ENCODE measurements at regions not wholly inside any gene's neighbourhood (a gene's known extent, or its start where the extent isn't known, plus 50 kb on each side); places are given as distances from the start of the nearest gene placed in this dataset.

DNA sequence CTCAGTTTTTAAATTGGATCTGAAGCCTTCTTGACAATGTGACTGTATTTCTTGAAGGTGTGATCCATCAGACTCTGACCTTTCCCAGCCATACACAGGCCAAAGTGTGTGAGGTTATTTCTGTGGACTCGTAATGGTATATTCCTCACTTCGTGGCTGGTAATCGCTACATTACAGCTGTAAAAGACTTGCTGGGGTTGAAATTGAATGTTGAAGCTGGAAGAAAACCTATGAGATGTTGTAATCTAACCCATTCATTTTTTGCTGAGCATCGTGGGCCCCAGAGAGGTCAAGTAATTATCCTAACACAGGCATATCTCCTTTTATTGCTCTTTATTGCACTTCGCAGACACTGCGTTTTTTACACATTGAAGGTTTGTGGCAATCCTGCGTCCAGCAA is 405.6 kb upstream of the ZP4 start:
- no peak for DNase-seq (ENCODE audit: low read depth)

DNA sequence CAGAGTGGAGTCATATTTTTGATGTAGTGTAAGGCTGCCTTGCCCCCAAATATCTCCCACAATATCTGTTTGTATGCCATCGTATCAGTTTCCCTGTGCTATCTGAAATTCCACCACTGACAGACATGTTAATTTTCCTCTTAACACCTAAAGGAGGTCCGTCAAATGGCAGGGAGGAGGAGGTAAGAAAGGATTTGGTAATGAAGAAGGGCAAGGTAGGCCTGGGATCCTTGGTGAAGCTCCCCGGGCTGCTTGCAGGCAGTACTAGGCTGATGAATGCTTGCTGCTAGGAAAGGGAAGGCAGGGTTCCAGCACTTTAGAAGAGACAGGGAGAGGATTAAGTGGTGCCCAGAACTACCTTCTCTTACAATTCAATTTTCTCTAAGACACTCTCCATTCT is 402.4 kb upstream of the ZP4 start:
- no peak for DNase-seq (ENCODE audit: low read depth)

DNA sequence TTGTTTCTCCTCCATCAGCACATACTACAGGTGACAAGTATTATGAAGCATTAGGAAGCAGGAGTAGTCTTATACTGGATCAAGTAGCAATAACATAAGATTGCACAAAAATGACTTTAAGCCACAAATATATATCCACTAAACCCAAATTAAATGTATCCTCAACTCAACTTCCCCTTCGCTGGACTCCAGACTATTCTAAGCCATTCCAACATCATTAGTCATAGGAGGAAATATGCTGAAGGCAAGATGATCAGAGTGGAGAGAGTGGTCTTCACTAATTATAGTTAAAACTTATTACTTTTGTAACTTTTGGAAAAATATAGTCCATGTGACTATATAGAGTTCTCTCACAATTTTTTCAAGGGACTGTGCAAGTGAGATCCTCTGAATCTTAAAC is 390.7 kb upstream of the ZP4 start:
- no peak for DNase-seq (ENCODE audit: low read depth)

DNA sequence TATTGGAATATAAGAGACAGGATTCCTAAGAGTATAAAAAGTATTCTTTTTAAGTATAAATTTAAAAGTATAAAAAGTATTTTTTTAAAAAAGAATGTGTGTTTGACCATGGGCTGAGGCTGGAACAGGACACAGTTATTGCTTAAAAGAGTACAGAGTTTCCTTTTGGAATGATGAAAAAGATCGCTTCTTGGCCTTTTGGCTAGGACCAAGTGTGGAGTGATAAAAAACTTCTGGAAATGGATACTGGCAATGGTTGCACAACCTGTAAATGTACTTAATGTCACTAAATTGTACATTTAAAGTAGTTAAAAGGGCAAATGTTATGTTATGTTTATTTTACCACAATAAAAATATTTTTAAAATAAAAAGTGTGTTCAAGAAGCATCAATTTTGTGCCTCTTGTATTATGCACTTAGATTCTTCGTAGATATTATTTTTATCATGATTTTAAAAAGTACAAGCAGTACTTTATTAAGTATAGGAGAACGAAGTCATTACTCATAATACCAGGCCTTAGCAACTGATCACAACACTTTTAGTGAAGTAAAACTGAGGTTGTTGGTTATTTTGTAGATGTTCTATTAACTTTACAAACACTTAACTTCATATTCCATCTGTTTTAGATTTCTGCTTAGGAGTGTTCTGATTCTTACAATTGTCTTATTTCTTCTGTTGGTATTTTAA is 389.1 kb upstream of the ZP4 start:
- DNase-seq (ENCODE audit: low read depth), result no peak

DNA sequence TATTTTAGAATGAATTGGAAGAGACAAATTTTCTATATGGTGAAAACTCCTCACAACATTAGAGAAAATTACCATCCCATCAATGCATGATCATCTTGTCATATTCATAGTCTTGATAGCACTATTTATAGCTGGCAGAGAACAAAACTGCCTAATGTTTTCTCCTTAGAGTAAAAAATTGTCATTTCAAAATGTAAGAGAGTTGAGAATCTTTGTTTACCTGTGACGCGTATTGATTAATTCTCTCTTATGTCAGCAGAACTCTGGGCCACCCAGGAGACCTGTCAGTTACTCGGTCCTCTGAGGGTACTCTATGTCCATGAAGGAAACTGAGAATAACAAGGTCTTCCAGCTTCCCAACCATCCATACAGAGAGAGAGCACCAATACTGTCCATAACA is 381.4 kb upstream of the ZP4 start:
- no peak for DNase-seq (ENCODE audit: low read depth)

DNA sequence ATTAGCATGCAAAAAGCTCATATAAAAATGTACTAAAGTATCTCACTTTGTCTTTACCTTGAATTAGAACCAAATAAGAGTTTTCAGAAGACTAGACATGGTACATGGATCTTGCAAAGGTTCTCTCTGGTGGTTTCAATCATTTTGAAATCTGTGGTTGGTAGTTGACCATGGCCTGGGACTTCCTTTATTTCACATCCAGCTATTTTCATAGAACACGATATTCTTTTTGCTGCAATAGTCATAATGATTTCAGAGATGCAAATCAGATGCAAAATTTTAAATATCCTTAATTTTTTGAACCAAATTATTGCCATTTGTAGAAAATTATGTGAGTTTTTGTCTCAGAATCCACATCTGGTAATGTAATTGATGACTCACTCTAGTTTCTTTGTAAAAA is 375.1 kb upstream of the ZP4 start:
- DNase-seq (ENCODE audit: low read depth), result no peak

DNA sequence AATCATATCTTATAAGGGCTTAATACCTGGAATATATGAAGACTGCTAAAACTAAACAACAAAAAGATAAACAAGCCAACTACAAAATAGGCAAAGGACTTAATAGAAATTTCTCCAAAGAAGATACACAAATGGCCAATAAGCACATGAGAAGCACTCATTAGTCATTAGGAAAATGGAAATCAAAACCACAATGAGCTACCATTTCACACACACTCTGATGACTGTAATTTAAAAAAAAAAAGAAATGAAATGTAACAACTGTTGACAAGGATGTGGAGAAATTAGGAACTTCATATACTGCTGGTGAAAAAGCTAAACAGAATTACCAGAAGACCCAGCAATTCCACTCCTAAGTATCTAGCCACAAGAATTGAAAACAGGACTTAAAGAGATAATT is 374.2 kb upstream of the ZP4 start:
- DNase-seq (ENCODE audit: low read depth), result no peak

DNA sequence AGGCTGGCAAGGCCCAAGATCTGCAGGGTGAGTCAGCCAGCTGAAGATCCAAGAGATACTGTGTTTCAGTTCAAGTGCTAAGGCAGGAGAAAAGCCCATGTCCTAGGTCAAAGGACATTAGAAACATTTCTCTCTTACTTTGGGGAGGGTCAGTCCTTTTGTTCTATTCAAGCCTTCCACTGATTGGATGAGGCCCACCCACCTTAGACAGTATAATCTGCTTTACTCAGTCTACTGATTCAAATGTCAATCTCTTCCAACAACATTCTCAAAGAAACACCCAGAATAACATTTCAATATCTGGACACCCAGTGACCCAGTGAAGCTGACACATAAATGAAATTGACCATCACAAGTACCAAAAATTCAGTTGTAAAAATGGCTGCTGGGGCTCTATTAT is 367.8 kb upstream of the ZP4 start:
- DNase-seq (ENCODE audit: low read depth), result no peak

DNA sequence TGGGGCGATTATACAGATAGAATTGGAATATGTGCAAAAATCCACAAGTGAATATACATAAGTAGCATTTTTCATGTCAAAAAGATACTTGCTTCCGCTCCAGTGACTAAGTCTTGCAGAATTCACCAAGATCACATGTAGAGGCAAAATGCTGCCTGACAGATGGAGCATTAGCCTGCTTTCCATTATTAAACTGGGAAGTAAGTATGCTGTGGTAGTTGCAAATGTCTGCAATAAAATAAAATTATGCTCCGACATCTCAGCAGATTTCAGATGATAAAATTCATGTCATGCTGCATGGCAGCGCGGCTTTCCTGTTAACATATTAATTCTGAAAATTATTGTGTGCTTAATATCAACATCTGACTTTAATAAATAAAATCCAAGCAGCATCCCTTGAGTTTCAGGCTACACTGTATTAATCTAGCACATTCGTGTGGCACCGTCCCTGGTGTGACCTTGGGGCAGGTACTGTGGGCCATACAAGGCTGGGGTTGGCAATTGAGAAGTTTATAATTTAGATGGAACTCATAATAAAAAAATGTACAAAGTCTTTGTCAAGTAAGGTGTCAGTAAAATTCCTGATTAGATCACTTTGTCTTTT is 366.4 kb upstream of the ZP4 start:
- DNase-seq (ENCODE audit: low read depth), result no peak

DNA sequence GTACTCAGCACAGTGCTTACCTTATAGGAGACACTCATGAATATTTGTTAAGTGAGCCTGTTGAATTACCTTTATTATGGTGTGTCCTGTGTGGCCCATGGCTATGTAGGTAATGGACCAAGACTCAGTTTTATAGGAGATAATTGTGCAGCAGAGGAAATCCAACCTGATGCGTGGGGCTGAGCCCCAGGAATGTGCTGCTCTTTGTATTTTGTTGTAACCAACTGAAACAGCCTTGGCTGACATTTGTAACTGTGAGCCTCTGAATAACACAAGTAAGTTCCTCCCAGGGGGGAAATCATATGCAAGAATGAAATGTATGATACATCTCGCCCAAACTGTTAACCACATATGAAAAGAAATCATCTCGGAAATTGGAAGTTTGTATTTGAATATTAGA is 364.2 kb upstream of the ZP4 start:
- DNase-seq (ENCODE audit: low read depth), result no peak

DNA sequence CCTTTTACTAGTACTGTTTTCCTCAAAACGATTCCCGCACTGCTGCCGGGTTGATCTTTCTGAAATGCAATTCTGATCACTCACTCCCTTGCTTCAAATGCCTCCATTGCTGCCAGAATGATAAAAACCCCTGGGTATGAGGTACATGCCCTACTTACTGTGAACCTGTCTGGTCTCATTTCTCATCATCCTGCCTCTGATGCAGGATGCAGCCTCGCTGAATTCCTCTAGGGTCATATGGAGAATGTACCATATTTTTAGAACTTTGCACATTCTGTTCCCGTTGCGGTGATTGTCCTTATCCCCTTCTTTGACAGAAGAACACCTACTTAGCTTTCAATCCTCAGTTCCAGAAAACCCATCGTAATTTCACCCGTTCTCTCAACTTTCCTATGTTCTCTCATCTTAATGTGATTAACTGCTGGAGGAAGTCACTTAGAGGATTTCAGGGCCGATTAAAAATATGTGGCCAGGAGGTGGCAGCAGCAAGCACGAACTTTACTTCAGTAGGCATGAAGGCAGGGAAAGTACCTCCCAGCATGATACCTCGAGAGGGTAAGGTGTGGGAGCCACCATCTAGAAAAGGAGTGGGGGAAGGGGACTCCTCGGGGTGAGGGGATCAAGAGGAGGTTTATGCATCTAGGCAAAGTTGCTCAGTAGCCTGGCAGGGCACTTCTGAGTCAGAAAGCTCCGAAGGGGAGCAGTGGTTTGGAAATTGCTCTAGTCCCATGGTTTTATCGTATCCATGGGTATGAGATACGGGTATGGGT is 361.5 kb upstream of the ZP4 start:
- DNase-seq (ENCODE audit: low read depth), result no peak

DNA sequence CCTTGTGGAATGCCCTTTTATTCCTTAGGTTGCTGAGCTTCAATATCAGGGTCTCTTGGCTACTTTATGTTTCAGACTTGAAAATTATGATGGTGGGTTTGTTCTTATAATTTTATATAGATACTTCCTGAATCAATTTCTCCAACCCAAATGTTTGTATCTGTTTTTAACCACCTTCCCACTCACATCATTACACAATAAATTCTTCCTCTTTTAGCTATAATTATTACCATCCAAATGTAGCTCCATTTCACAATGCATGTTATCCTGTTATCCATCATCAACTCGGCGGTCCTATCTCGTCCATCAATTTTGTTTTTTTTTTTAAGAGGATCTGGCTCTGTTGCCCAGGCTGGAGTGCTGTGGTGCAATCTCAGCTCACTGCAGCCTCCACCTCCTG is 357.6 kb upstream of the ZP4 start:
- DNase-seq (ENCODE audit: low read depth), result no peak

DNA sequence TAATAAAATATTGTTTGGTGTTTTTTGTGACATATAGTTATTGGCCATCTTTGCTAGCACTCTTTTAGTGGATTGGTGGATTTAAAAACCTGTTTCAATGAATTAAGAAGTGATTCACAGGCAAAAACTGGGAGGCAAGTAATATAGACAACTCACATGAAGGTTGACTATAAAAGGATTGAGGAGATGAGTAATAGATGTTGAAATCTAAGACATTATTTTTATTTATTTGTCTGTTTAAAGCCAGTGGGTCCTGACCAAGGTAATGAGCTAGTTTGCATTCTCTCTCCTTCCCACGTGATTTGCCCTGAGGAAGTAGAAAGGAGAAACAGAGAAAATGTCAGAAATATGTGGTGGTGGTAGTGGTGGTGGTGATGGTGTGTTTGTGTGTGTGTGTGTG is 351.5 kb upstream of the ZP4 start:
- no peak for DNase-seq (ENCODE audit: low read depth)

DNA sequence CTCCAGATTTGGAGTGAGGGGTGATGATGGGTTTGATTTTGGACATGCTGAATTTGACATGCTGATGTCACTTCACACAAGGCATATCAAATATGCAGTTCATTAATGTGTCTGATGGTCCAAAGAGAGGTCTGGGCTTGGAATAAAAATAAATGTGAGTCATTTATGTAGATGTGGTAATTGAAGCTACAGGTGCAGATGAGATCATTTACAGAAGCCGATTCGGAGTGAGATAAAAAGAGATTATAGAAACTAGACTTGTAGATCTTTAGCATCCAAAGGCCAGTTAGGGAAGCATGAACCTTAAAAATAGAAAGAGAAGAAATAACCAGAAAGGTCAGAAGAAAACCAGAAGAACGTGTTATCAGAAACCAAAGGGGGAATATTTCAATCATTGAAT is 350.9 kb upstream of the ZP4 start:
- DNase-seq (ENCODE audit: low read depth), result no peak

DNA sequence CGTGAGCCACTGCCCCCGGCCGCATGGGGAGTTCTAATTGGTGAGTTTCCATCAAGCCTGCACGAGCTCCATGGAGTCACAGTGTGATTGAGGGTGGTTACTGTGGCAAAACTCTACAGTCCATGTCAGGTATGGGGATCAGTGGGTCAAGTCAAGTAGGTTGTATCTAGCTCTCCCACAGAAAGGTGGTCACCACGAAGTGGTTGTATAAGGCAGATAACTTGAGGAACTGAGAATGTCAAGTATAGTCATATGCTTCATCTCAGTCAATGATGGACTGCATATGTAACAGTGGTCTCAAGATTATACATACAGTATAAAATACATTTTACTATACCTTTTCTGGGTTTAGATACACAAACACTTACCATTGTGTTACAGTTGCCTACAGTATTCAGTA is 348.6 kb upstream of the ZP4 start:
- DNase-seq (ENCODE audit: low read depth), result no peak

DNA sequence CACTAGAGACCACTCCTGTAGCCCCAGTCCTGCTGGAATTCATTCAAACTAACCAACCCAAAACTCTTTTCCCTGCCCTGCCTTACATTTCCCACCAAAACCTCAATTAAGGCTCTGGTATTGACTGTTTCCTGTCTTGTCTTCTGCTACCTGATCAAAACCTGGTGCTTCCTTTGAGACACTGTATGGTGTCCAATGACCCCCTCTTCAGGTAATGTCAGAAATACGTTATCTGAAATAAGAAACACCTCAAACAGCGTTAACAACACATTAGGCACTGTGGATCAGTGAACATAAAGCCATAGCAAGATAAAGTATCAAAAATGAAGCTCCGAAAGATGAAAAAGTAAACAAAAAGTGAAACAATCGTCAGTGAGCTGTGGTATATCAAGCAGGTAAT is 343.2 kb upstream of the ZP4 start:
- no peak for DNase-seq (ENCODE audit: low read depth)

DNA sequence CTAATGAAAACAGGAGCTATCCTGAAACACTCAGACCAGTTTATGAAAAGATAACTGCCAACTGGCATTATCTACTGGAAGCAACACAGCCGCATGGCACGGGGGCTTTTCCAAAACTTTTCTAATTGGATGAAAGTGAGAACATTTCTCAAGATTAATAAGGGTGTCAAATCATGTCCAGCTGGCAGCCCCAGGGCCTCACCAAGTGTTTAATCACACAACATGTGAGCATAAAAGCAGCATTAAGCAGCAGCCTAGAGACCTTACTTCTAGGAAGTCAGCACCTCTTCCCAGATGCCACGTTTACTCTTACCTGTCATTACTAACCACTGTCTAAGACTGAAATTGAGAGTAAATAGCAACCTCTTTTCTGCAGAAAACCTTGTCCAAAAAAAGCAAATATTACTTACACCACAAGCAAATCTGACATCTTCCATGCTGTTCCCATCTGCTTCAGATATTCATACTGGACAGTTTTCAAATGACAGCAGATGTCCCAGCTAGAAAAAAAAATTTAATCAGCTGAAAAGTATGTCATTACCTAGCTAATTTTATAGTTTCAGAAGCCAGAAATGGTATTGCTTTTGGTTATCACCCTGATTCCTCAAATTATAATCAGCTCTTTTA is 341.5 kb upstream of the ZP4 start:
- DNase-seq (ENCODE audit: low read depth), result no peak

DNA sequence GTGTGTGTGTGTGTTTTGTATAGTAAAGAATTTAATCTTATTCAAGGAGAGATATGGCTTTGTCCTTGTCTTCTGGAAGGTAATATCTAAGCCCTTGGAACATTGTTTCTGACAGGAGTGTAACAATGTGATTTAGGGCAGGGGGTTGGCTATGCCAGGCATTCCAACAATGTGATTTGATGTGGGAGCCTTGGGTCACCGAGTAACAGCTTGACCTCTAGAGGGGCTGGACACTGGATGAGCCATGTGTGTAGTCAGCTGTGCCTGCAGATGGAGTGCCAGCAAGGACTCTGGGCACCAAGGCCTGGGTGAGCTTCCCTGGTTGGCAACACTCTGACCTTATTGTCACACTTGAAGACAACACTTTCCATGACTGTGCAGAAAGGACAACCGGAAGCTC is 336.1 kb upstream of the ZP4 start:
- DNase-seq (ENCODE audit: low read depth), result no peak

DNA sequence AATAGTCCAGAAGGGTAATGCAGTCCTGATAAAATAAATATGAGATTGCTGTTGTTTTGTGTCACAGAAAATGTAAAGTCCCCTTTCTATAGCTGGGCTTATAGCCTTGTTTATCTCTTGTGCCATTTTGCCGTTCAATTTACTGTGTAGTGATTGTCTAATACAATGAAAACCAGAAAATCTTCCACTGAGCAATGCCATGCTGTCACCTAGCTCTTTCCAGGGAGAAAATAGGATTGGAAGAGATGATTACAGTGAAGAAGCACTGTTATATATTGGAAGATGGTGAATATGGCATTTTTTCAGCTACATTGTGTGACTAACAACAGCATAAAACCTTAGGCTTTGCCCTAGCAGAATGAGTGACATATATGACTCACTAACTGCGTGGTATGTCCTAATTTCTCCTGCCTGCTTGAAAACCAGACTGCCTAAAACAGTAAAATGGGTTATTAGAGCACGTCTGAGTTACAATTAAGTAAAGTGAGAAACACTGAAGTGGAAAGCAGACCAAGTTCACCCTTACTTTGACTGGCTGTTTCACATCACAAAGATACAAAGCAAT is 332.4 kb upstream of the ZP4 start:
- no peak for DNase-seq (ENCODE audit: low read depth)

DNA sequence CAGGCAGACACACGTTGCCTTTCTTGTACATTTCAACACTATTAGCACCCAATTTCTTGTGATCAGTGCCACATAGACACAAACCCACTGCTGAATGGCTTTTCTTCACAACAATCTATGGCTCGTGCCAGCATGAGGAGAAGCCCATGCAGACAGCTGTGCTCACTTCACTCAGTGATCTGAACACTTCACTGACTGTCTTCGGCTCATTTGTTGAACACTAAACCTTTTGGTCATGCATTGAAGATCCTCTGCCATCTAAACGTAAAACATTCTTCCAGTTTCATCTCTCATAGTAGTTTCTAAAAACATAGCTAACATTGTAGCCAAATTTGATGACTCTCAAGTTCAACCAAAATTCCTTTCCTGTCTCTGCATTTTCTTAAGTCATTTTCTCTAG is 331.0 kb upstream of the ZP4 start:
- no peak for DNase-seq (ENCODE audit: low read depth)

DNA sequence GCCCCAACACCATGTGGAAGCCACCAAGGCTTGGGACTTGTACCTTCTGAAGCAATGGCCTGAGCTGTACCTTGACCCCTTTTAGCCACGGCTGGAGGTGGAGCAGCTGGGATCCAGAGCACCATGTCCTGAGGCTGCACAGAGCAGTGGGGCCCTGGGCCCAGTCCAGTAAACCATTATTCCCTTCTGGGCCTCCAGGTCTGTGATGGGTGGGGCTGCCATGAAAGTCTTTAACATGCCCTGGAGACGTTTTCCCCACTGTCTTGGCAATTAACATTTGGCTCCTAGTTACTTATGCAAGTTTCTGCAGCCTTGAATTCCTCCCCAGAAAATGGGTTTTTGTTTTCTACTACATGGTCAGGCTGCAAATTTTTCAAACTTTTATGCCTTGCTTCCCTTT is 323.7 kb upstream of the ZP4 start:
- DNase-seq (ENCODE audit: low read depth), result no peak

DNA sequence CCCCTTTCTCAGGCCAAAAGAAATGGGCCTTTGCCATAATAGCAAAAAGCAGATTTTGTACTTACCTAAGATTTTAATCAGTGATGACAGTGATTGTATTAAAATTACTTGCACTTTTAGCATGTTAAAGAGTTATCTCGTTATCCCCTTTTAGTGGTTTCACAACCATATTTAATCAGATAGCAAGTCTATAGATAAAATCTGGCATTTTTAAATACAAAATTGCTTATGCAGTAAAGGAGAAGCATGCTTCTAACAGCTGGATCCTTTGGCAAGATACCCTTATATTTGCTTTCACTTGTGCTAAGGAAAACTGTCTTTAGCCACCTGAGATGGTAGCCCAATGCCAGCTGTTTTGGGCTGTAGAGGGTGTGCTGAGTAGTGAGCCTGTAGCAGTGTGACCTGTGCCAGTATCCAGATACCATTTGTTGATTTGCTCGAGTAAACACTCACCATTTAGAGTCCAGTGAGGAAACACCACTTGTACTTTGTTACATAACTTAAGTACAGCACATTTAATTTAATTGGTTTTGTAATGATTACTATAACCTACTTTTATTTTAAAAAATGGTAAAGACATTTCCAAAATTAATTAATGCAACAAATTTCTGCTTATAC is 314.4 kb upstream of the ZP4 start:
- no peak for DNase-seq (ENCODE audit: low read depth)

Measured in GM04504 (cell line).